IMR-90 (cell line): ENCODE measurements at regions not wholly inside any gene's neighbourhood (a gene's known extent, or its start where the extent isn't known, plus 50 kb on each side); places are given as distances from the start of the nearest gene placed in this dataset.
A peak's percentile ranks its signal among the peaks of the same experiment; 100 is the strongest.

Source experiments
- CEBPB ChIP-seq: IDR thresholded peaks from 2 replicates; pipeline ENCODE4 v1.6.1; 2012; ENCODE audit warnings: low read depth, low read length, improper control_type of control experiment
- CTCF ChIP-seq: conservative IDR thresholded peaks from 2 replicates; pipeline ENCODE4 v1.5.1; 2012; ENCODE audit warnings: mild to moderate bottlenecking, low read depth, low read length, improper control_type of control experiment
- ELK1 ChIP-seq: fragments of 150-350 bp; IDR thresholded peaks from 2 replicates; pipeline ENCODE4 v1.6.1; 2016; ENCODE audit warnings: low read depth, mild to moderate bottlenecking, low read length, moderate library complexity, borderline replicate concordance
- MAFK ChIP-seq: IDR thresholded peaks from 2 replicates; pipeline ENCODE4 v1.6.1; 2012; ENCODE audit warnings: low read depth, low read length, improper control_type of control experiment
- MAZ ChIP-seq: IDR thresholded peaks from 2 replicates; pipeline ENCODE4 v1.6.1; 2012; ENCODE audit warnings: low read depth, mild to moderate bottlenecking, low read length, improper control_type of control experiment, moderate library complexity, borderline replicate concordance
- MXI1 ChIP-seq: IDR thresholded peaks from 2 replicates; pipeline ENCODE4 v1.6.1; 2012; ENCODE audit warnings: low read depth, mild to moderate bottlenecking, low read length, moderate library complexity, borderline replicate concordance
- POLR2A ChIP-seq: IDR thresholded peaks from 2 replicates; pipeline ENCODE4 v1.6.1; 2012; ENCODE audit warnings: mild to moderate bottlenecking, low read depth, low read length
- RAD21 ChIP-seq: IDR thresholded peaks from 2 replicates; pipeline ENCODE4 v1.6.1; 2012; ENCODE audit warnings: low read length, improper control_type of control experiment
- RCOR1 ChIP-seq: IDR thresholded peaks from 2 replicates; pipeline ENCODE4 v1.6.1; 2012; ENCODE audit warnings: mild to moderate bottlenecking, low read length, improper control_type of control experiment; ENCODE audit not compliant: insufficient replicate concordance
- RFX5 ChIP-seq: IDR thresholded peaks from 2 replicates; pipeline ENCODE4 v1.8.0; 2012; ENCODE audit warnings: low read depth, mild to moderate bottlenecking, low read length, moderate library complexity
- SMC3 ChIP-seq: fragments of 150-350 bp; IDR thresholded peaks from 2 replicates; pipeline ENCODE4 v1.6.1; 2016; ENCODE audit warnings: low read depth, mild to moderate bottlenecking, antibody characterized with exemption, low read length, moderate library complexity

GRCh38 chr21:19237608-19238007 lies 834.0 kb upstream of the TMPRSS15 start:
- TF ChIP-seq POLR2A (no peak), SMC3 (no peak), RFX5 (no peak), CTCF (no peak), ELK1 (no peak), CEBPB (no peak), MAZ (no peak), RAD21 (no peak), MAFK (peak; percentile 35; the same call in 1 of the 2 replicates), RCOR1 (no peak), MXI1 (no peak)
